GM18519 (cell line): ENCODE measurements at regions not wholly inside any gene's neighbourhood (a gene's known extent, or its start where the extent isn't known, plus 50 kb on each side); places are given as distances from the start of the nearest gene placed in this dataset.

Experiments used
- ATAC-seq: cut with Tn5 transposase; IDR thresholded peaks from one replicate; pipeline ENCODE4 v1.9.1; 2021; ENCODE audit warnings: mild to moderate bottlenecking, moderate library complexity; ENCODE audit not compliant: unreplicated experiment, low FRiP score

GRCh38 chr14:54125109-54125508 is 168.5 kb upstream of the BMP4 start:
- ATAC-seq, result no peak

GRCh38 chr14:54126947-54127346 is 170.3 kb upstream of the BMP4 start:
- no peak for ATAC-seq

GRCh38 chr14:54127526-54127925 is 170.9 kb upstream of the BMP4 start:
- no peak for ATAC-seq

DNA sequence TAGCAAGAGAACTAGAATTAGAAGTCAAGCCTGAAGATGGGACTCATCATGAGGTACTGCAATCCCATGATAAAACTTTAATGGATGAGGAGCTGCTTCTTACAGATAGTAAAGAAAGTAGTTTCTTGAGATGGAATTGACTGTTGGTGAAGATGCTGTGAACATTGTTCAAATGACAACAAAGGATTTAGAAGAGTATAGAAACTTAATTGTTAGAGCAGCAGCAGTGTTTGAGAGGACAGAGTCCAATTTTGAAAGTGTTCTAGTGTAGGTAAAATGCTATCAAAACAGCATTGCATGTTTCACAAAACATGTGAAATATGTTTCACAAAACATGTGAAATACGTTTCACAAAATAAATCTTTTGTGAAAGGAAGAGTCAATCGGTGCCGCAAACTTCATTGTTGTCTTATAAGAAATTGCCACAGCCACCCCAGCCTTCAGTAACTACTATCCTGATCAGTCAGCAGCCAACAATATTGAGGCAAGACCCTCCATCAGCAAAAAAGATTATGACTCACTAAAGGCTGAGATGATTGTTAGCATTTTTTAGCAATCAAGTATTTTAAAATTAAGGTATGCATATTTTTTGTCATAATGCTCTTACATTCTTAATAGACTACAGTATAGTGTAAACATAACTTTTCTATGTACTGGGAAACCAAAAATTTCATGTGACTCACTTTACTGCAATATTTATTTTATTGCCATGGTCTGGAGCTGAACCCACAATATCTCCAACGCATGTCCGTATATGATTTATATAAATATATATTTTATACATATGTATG is 173.4 kb upstream of the BMP4 start:
- ATAC-seq, result no peak

DNA sequence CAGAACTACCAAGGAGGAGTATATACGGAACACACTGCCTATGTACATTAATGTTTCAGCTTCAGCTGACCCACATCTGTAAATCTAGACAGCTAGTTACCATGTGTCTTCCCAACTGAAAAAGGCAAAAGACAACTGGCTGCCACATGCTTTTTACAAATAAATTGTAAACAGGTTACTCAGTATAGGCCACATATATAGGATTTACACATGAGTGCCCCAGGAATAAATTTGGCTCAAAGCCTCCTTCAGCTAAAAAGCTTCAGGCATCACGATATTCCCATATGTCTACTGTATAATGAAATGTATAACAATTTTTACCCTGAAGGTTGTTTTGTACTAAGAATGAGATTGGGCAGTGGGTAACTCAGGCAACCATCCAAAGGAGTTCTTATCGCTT is 175.9 kb upstream of the BMP4 start:
- ATAC-seq, result no peak

DNA sequence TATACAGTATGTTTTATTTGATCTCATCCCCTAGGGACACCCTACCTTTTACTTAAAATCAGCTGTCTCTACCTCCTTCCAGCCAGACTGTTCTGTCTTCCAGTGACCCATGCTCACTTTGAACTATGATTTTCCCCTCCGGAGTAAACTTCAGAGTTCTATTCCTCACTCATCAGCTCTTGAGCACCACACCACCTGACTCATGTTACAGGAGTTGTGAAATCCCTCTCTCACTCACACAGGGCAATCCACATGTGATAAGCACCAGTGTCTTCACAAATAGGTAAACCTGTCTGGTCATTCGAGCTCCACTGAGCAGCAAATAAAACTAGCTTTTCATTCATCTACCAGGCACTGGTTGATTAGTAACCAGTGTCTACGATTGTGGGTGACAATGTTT is 177.3 kb upstream of the BMP4 start:
- no peak for ATAC-seq

- no peak for ATAC-seq
Observed at GRCh38 chr14:54135804-54136280, 179.2 kb upstream of the BMP4 start.

- ATAC-seq, result no peak
Observed at GRCh38 chr14:54136894-54137613, 180.4 kb upstream of the BMP4 start.

DNA sequence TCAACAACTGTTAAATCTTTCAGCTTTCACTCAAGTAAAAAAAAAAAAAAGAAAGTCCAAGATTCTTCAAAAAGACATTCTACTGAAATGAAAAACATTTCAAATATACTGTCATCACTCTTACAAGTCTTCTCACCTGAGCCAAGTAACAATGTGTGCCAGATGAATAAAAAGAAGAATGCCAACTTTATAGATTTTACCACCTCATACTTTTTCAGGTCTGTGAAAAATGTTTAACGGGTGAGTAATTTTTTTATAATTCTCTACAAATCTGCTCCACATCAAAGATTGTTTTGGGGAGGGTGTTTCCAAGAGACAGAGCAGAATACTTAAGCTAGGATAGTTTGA is 181.0 kb upstream of the BMP4 start:
- no peak for ATAC-seq

DNA sequence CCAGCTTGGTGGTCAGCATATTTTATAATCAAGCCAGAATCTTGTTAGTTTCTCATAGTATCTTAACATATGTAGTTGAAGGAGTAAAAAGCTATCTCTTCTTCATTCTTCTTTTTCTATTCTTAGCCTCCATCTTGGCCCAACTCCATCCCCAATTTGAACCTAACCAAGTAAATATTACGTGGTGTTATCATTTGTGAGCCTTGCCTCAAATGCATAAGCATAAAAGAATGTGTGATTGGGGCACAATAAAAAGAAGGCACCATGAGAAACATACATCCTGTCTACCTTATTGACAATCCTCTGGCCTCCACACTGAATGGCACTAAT is 181.4 kb upstream of the BMP4 start:
- no peak for ATAC-seq

- no peak for ATAC-seq
Observed at GRCh38 chr14:54138354-54139038, 181.9 kb upstream of the BMP4 start.

DNA sequence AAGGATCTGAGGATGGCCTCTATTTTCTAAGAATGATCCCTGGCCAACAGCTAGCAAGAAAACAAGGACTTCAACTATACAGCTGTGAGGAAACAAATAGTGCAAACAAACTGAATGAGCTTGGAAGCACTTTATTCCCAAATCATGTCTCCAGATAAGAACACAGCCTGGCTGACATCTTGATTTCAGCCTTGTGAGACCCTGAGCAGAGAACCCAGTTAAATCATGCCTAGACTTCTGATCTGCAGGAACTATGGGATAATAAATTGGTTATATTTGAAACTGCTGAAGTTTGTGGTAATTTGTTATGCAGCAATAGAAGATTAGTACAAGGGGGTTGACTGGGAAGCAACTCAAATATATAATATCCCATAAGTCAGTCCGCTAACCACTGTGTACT is 183.9 kb upstream of the BMP4 start:
- ATAC-seq, result no peak

DNA sequence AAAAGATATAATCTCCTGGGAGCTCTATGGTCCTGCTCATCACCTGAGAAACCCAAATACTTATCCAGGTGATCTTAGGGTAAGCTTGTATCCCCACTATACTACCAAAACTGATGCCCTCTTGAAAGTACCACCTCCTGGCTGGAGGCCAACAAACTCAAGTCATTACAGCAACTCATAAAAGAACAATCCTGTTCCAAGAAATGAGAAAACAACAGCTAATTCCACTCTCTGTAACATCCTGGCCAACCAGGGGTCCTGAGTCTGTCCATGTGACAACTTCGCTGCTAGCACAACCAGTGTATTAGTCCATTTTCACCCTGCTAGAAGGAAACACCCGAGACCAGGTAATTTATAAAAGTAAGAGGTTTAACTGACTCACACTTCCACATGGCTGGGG is 190.0 kb upstream of the BMP4 start:
- no peak for ATAC-seq

GRCh38 chr14:54147282-54147681 is 190.7 kb upstream of the BMP4 start:
- no peak for ATAC-seq

GRCh38 chr14:54147758-54148157 is 191.1 kb upstream of the BMP4 start:
- no peak for ATAC-seq

DNA sequence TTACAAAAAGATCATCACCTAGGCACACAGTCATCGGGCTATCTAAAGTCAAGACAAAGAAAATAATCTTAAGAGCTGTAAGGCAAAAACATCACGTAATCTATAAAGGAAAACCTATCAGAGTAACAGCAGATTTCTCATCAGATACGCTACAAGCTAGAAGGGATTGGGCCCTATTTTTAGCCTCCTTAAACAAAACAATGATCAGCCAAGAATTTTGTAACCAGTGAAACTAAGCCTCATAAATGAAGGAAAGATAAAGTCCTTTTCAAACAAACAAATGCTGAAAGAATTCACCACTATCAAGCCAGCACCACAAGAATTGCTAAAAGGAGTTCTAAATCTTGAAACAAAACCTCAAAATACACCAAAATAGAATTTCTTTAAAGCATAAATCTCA is 191.6 kb upstream of the BMP4 start:
- ATAC-seq, result no peak

- ATAC-seq, result no peak
Observed at GRCh38 chr14:54152351-54152750, 195.7 kb upstream of the BMP4 start.

DNA sequence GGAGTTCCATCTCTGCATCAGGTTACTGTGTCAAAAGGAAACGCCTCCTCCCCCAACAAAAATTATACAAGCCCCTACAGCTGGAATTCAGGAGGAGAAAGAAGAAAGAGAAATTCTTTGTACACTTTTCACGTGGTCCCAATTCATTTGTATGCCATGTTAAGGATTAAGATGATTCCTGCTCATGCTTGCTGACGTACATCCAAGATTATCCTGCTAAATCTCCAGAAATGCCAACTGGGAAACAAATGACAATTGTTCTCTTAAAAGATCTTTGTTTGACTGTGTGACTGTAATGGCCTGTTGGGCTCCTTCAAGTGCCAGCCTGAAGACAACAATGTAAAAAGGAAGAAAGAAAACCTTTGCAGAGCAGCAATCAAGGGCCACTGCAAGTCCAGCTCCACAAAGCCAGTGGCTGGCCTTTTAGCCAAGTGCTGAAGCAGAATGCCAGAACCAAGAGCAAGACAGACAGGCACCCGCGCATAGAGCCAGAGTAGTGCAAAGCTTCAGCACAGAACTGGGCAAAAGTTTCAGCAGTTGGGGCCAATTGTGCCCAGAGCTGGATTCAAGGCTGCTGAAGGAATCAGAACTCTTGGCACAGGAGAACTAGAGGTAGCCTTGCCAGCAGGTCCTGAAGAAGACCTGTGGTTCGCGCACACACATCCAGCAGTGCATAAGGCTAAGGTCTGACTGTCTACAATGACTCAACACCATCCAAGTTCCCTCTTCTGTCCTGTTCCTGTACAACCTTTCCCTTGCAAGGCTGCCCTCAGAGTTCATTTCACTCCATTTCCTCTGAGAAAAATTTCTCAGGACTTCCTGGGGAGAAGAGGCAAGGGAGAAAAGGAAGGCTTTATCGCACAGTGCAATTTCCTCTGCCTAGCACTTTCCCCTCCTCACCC is 209.7 kb upstream of the BMP4 start:
- no peak for ATAC-seq

- ATAC-seq, result no peak
Observed at GRCh38 chr14:54168489-54168888, 211.9 kb upstream of the BMP4 start.

GRCh38 chr14:54169254-54169924 is 212.8 kb upstream of the BMP4 start:
- ATAC-seq, result no peak
